Muscle layer of colon (tissue), 2 donors: ENCODE measurements at regions not wholly inside any gene's neighbourhood (a gene's known extent, or its start where the extent isn't known, plus 50 kb on each side); places are given as distances from the start of the nearest gene placed in this dataset.

ENCODE experiments used
- H3K27ac ChIP-seq: one replicate; pipeline ENCODE4 v1.7.0; 2013; ENCODE audit warnings: low read depth, mild to moderate bottlenecking, low read length, moderate library complexity
- H3K27me3 ChIP-seq, 2 donors: one replicate each; pipeline ENCODE4 v1.7.0; 2013; ENCODE audit warnings: low read length in 2 of 2, mild to moderate bottlenecking in 2 of 2; ENCODE audit not compliant: insufficient read depth in 2 of 2, control insufficient read depth in 1 of 2
- H3K36me3 ChIP-seq: one replicate; pipeline ENCODE4 v1.7.0; 2013; ENCODE audit warnings: mild to moderate bottlenecking, low read length; ENCODE audit not compliant: insufficient read depth
- H3K4me1 ChIP-seq: one replicate; pipeline ENCODE4 v1.7.0; 2013; ENCODE audit warnings: mild to moderate bottlenecking, low read length; ENCODE audit not compliant: insufficient read depth
- H3K4me3 ChIP-seq, 2 donors: one replicate each; pipeline ENCODE4 v1.7.0; 2013; ENCODE audit warnings: low read length in 2 of 2, low read depth in 1 of 2, mild to moderate bottlenecking in 1 of 2, moderate library complexity in 1 of 2
- H3K9ac ChIP-seq: one replicate; pipeline ENCODE4 v1.7.0; 2013; ENCODE audit warnings: low read length
- H3K9me3 ChIP-seq: one replicate; pipeline ENCODE4 v1.7.0; 2013; ENCODE audit warnings: mild to moderate bottlenecking, low read length
- donor health status: abdominal sarcoma.
- donor health status: Adenocarcinoma of cecum.

GRCh38 chr6:138597336-138597735 is 98.0 kb upstream of the NHSL1 start:
- H3K4me3 ChIP-seq, result no peak overlapping the region
- H3K36me3 ChIP-seq, result no peaks in the 10 kb centered on the region
- H3K27ac ChIP-seq, result no peak overlapping the region
- H3K9me3 ChIP-seq, result no peaks in the 10 kb centered on the region
- no peaks in the 10 kb centered on the region for H3K27me3 ChIP-seq
- H3K9ac ChIP-seq, result no peak overlapping the region
- H3K4me1 ChIP-seq, result no peaks in the 10 kb centered on the region

GRCh38 chr6:138598562-138599173 is 99.4 kb upstream of the NHSL1 start:
- Histone ChIP-seq H3K9me3 (no peaks in the 10 kb centered on the region), H3K27ac (no peak overlapping the region), H3K4me3 (no peak overlapping the region), H3K27me3 (no peaks in the 10 kb centered on the region), H3K4me1 (no peaks in the 10 kb centered on the region), H3K9ac (no peak overlapping the region), H3K36me3 (no peaks in the 10 kb centered on the region)

GRCh38 chr6:138600261-138600660 is 101.0 kb upstream of the NHSL1 start:
- no peak overlapping the region for H3K27ac ChIP-seq
- no peaks in the 10 kb centered on the region for H3K4me1 ChIP-seq
- H3K27me3 ChIP-seq, result no peaks in the 10 kb centered on the region
- H3K9me3 ChIP-seq, result no peaks in the 10 kb centered on the region
- no peak overlapping the region for H3K4me3 ChIP-seq
- no peak overlapping the region for H3K9ac ChIP-seq
- H3K36me3 ChIP-seq, result no peaks in the 10 kb centered on the region

- Histone ChIP-seq H3K27me3 (no peaks in the 10 kb centered on the region), H3K4me1 (no peaks in the 10 kb centered on the region), H3K9me3 (no peaks in the 10 kb centered on the region), H3K36me3 (no peaks in the 10 kb centered on the region), H3K9ac (no peak overlapping the region), H3K27ac (no peak overlapping the region), H3K4me3 (no peak overlapping the region)
Observed at GRCh38 chr6:138600726-138601125, 101.4 kb upstream of the NHSL1 start.

- no peak overlapping the region for H3K4me3 ChIP-seq
- no peaks in the 10 kb centered on the region for H3K36me3 ChIP-seq
- no peaks in the 10 kb centered on the region for H3K4me1 ChIP-seq
- H3K9ac ChIP-seq, result no peak overlapping the region
- H3K9me3 ChIP-seq, result no peaks in the 10 kb centered on the region
- no peak overlapping the region for H3K27ac ChIP-seq
- H3K27me3 ChIP-seq, result no peaks in the 10 kb centered on the region
Observed at GRCh38 chr6:138601128-138601527, 101.8 kb upstream of the NHSL1 start.

- Histone ChIP-seq H3K4me1 (no peaks in the 10 kb centered on the region), H3K4me3 (no peak overlapping the region), H3K27me3 (no peaks in the 10 kb centered on the region), H3K36me3 (no peaks in the 10 kb centered on the region), H3K9me3 (no peaks in the 10 kb centered on the region), H3K9ac (no peak overlapping the region), H3K27ac (no peak overlapping the region)
Observed at GRCh38 chr6:138605958-138606357, 106.7 kb upstream of the NHSL1 start.

GRCh38 chr6:138607478-138608433 is 108.5 kb upstream of the NHSL1 start:
- H3K27me3 ChIP-seq, result no peaks in the 10 kb centered on the region
- H3K9me3 ChIP-seq, result no peaks in the 10 kb centered on the region
- no peaks in the 10 kb centered on the region for H3K4me1 ChIP-seq
- no peak overlapping the region for H3K27ac ChIP-seq
- no peak overlapping the region for H3K4me3 ChIP-seq
- H3K36me3 ChIP-seq, result no peaks in the 10 kb centered on the region
- H3K9ac ChIP-seq, result no peak overlapping the region

- Histone ChIP-seq H3K36me3 (no peaks in the 10 kb centered on the region), H3K27ac (no peak overlapping the region), H3K9ac (no peak overlapping the region), H3K4me1 (no peaks in the 10 kb centered on the region), H3K9me3 (no peaks in the 10 kb centered on the region), H3K27me3 (no peaks in the 10 kb centered on the region), H3K4me3 (no peak overlapping the region)
Observed at GRCh38 chr6:138608896-138609295, 109.6 kb upstream of the NHSL1 start.

DNA sequence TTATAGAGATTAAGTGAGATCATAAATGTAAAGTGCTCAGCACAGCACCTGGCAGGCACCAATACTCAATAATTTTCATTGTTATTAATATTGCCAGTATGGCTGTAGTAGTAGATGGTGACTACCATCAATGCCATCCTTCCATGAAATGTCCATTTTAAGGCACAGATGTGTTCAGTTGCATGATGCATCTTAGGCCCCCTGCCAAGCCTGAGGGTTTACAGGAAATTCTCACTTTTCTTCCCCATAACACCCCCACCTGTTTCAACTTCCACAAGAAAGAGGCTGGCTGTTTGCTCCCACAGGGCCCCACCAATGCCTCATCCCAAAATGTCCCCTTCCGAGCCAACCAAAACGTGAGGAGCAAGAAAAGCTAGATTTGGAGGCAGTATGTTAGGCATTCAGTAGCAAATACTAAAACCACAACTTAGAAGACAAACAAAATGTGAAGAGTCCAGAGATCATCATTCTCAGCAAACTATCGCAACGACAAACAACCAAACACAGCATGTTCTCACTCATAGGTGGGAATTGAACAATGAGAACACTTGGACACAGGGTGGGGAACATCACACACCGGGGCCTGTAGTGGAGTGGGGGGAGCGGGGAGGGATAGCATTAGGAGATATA is 110.6 kb upstream of the NHSL1 start:
- Histone ChIP-seq H3K9ac (no peak overlapping the region), H3K36me3 (no peaks in the 10 kb centered on the region), H3K27ac (no peak overlapping the region), H3K9me3 (no peaks in the 10 kb centered on the region), H3K4me1 (no peaks in the 10 kb centered on the region), H3K4me3 (no peak overlapping the region), H3K27me3 (no peaks in the 10 kb centered on the region)

DNA sequence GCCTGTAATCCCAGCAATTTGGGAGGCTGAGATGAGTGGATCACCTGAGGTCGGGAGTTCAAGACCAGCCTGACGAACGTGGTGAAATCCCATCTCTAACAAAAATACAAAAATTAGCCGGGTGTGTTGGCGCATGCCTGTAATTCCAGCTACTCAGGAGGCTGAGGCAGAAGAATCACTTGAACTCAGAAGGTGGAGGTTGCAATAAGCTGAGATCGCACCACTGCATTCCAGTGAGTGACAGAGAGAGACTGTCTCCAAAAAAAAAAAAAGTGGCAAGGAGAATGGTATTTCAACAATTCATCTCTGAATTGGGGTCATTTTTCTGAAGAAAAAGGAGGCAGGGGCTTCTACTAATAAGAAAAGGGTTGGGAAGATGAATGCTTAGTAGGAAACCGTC is 111.5 kb upstream of the NHSL1 start:
- no peaks in the 10 kb centered on the region for H3K36me3 ChIP-seq
- H3K27ac ChIP-seq, result no peak overlapping the region
- no peaks in the 10 kb centered on the region for H3K9me3 ChIP-seq
- no peak overlapping the region for H3K4me3 ChIP-seq
- no peaks in the 10 kb centered on the region for H3K4me1 ChIP-seq
- no peaks in the 10 kb centered on the region for H3K27me3 ChIP-seq
- no peak overlapping the region for H3K9ac ChIP-seq

DNA sequence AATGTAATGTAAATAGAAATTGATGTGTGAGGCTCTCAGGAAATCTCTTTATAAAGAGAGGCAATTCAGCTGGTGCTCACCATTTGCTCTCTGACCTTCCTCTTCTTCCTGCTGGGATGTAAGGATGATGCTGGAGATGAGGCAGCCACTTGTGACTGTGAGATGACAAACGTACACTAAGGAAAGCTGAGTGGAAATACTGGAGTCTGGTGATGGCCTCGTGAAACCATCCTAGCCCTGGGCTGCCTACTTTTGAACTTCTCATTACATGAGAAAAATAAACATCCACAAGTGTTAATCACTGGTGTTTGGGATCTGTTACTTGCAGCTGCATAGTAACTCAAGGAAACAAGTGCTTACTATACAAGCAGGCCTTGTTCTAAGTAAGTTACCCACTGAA is 114.9 kb upstream of the NHSL1 start:
- H3K4me1 ChIP-seq, result no peaks in the 10 kb centered on the region
- no peak overlapping the region for H3K27ac ChIP-seq
- no peaks in the 10 kb centered on the region for H3K36me3 ChIP-seq
- H3K27me3 ChIP-seq, result no peaks in the 10 kb centered on the region
- no peak overlapping the region for H3K9ac ChIP-seq
- no peaks in the 10 kb centered on the region for H3K9me3 ChIP-seq
- H3K4me3 ChIP-seq, result no peak overlapping the region
